Posterior cingulate gyrus (tissue), 11 donors: ENCODE measurements at regions not wholly inside any gene's neighbourhood (a gene's known extent, or its start where the extent isn't known, plus 50 kb on each side); places are given as distances from the start of the nearest gene placed in this dataset.
"Not testable (repeated sequence)": the region's sequence is repeated elsewhere in the genome, so short reads cannot be mapped to it uniquely, and the experiment has no call there.

Source experiments
- DNase-seq, 10 donors: peaks; one replicate each; pipeline versions ENCODE4 v3.0.0 to v3.0.0-alpha.2; 2020 to 2021; ENCODE audit warnings: mixed read lengths in 3 of 10
- intact Hi-C: fragments of 100-400 bp; cut with DNase I; formaldehyde crosslinking; loops from one replicate; pipeline ENCODE4 v1.15.1; 2023

- intact Hi-C loops, result no loop called here
- no peak for DNase-seq
Measured at GRCh38 chr5:2109566-2109965, 226.8 kb upstream of the IRX4 start.

GRCh38 chr5:2106721-2107120 lies 224.0 kb upstream of the IRX4 start:
- no peak for DNase-seq
- intact Hi-C loops, result no loop called here

GRCh38 chr5:2105141-2105540 lies 222.4 kb upstream of the IRX4 start:
- intact Hi-C loops, result no loop called here
- peak in 2 of 10 donors; percentile 62 to 72 for DNase-seq

DNA sequence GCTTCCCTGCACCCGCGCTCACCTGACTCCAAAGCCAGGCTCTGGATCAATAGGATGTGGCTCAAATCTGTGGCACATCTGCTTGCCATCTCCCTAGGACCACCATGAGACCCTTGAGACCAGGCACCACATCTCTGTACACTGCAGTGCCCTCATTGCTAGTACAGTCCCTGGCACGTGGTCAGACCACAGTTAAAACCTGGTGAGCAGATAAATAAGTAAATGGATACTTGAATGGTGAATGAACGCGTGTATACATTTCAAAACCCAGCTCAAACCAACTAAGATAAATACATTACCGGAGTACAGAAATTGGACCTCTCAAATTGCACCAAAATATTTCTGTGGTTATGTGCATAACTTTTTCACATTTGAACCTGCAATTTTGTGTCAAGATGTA lies 221.2 kb upstream of the IRX4 start:
- no peak for DNase-seq
- intact Hi-C loops, result no loop called here

DNA sequence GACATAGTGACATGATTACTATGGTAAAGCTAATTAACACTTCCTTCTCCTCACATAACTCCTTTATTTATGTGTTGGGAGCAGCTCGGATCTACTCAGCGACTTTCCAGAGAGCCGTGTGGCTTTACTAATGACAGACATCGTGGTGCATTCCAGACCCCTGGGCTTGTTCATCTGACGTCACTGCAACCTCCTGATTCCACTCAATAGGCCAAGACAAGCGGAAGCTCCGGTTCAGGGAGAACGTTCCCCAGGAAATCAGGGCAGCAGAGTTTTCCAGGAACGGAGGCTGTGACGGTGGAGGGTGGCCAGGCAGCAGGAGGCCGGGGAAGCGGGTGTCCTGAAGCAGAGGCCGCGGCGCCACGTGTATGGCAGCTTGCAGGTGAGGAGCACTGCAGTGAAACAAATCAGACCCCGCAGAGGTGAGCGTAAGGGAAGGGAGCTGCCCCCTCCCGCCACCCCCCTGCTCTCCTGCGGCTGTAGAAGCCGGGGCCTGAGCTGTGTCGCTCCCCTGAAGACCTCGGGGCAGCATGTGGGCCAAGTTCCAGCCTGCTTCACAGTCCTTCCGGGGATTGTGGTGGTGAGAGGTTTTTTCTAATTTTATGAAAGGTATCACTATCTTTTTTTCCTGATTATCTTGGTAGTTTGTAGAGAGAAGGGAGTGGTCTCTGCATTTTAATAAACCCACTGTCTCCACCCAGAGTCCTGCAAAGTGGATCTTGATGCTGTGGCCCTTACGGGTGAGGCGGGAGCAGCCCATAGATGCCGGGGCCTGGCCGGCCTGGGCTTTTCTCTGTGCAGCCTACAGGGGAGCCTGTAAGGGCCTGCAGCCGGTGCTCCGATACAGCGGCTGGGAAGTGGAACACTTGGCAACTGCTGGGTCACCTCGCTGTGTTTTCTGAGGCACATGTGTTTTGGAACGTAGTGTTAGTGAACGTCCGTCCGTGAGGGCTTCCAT lies 220.4 kb upstream of the IRX4 start:
- intact Hi-C loops, result no loop called here
- peak in 2 of 10 donors; percentile 64 to 68 for DNase-seq

DNA sequence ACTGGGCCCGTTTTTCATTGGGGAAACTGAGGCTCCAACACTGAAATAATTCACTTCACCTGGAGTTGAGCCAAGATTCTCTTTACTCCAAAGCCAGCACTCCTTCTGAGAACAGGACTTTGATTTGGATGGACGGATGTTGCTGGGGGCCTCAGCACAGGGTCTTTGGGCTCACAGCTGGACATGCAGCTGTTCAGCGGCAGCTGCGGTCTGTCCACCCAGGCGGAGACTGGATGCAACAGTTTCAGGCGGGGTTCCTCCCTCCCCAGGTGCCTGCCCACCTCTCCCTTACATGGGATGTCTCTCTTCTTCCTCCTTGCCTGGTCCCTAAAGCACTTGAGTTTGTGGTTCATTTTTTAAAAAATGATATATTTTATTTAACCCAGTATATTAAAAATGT lies 219.0 kb upstream of the IRX4 start:
- intact Hi-C loops, result no loop called here
- peak in 1 of 10 donors; percentile 66 for DNase-seq

- peak in 1 of 10 donors; percentile 41 for DNase-seq
- intact Hi-C loops, result no loop called here
Measured at GRCh38 chr5:2096887-2097505, 214.3 kb upstream of the IRX4 start.

DNA sequence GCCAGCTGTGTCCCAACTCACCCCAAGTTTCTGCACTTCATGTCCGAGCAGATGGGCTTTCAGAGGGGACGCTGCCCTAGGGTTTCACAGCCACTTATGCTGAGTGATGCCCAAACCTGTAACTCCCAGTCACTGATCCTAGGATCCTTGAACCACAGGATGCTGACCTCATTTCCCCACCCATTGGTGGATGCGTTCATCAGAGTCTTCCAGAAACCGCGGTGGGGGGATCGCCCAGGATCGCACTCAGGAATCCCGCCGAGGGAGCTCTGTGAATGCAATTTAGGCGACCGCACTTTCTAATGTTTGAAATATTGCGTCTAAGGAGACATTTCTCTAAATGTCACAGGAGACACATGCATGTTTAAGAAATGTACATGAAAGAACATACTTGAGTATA lies 212.3 kb upstream of the IRX4 start:
- intact Hi-C loops, result no loop called here

DNA sequence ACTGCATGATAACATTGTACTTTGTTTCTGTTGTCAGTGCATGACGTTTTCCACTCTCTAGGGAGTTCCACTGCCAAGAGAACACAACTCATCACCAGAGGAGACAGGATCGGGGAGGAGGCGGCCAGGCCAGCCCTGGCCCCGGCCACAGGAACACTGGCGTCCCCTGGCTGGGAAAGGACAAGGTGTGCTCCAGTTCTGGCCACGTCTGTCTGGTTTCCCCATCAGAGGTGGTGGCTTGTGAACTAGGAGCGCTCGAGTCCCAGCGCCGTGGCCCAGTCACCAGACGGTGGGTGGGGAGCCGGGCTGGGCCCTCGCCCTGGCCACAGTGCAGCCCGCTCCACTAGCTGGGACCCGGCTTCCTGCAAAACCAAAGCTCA lies 211.9 kb upstream of the IRX4 start:
- DNase-seq, result peak in 1 of 10 donors; percentile 81
- intact Hi-C loops, result no loop called here

More for the DNA sequence above, 212.3 kb upstream of the IRX4 start:
- peak in 1 of 10 donors; percentile 50 for DNase-seq

DNA sequence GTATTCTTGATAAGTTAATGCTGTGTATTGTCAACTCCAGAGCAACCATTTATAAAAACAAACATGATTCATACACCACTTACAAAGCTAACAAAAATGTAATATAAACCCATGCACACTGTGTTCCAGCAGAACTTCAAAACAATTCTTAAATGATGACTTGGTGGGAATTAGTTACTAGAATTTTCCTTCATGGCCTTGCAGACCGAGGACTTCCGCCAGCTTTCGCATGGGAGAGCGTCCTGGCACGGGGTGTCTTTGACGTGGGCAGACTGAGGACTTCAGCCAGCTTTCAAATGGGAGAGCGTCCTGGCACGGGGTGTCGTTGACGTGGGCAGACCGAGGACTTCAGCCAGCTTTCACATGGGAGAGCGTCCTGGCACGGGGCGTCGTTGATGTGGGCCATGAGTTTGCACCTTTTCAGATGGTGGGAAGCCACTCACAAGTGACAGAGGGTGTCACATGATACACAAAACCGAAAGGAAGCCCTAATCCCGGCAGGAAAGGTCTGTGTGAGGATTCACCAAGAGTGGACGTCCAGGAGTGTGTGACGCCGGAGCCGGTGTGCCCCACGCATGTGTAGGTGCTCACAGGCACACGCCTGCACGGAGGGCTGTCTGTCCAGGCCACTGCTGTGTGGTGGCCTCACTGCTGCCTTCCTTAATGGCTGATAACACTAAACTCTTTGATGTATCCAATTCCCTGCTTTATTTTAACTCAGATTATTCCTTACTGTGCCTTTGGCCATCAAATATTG lies 211.3 kb upstream of the IRX4 start:
- intact Hi-C loops, result no loop called here
- peak in 1 of 10 donors; percentile 82 for DNase-seq

DNA sequence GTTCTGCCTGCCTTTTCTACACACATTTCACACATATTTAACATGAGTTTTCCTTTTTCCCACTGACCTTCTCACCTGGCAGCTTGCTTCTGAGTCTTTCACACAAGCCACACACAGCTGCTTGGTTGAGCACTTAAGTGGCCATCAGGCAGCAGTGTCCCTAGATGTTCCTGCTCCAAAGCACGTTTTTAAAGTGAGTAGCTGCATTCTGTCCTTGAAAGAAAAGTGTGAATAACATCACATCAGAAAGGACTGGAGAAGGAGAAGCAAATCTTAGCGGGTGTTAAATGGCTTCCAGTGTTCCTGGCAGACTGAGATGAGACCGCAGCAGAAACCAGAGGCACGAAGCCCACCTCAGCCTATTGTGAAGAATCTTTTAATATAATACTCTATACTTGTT lies 209.2 kb upstream of the IRX4 start:
- intact Hi-C loops, result no loop called here
- DNase-seq, result no peak

DNA sequence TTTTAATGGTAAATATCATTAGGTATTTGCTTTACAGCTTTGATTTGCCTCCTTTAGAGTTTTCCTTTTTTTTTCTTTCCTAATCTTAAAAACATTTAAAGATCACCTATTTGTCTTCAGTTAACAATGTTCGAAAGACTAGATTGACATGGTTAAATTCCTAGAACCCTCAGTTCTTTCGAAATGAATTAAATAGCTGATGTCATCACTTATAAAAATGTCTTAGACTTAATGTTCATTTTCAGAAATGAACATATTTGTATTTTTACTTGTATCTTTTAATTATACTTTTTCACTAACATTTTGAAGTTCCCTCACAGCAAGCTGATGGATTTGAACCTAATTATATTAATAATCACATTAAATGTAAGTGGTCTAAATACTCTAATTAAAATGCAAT lies 205.3 kb upstream of the IRX4 start:
- no peak for DNase-seq
- intact Hi-C loops, result no loop called here

DNA sequence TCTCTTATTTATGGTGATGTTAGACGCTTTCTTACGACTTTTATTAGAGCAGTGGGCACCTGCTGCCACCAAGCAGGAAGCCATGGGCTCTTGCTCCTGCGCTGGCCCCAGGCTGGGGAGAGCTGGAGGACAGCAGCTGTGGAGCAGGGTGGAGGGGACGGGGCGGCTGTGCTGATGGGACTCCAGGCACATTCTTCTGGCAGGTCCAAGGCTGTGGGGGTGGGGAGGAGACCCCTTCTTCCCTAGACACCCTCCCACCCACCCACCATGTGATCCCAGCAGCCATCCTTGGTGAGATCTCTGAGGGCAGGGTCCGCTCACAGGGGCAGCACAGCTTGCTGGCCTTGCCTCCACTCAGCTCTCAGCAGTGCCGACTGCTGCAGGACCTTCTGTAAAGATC lies 192.6 kb upstream of the IRX4 start:
- DNase-seq, result no peak
- intact Hi-C loops, result no loop called here

DNA sequence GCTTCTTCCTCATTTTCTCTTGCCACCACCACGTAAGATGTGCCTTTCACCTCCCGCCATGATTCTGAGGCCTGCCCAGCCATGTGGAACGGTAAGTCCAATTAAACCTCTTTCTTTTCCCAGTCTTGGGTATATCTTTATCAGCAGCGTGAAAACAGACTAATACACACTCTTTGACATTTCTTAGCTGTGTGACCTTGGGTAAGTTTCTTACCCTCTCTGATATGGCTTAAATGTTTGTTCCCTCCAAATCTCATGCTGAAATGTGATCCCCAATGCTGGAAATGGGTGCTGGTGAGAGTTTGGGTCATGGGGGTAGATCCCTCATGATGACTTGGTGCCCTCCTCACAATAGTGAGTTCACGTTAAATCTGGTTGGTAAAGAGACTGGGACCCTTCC lies 188.8 kb upstream of the IRX4 start:
- intact Hi-C loops, result no loop called here
- DNase-seq, result no peak

DNA sequence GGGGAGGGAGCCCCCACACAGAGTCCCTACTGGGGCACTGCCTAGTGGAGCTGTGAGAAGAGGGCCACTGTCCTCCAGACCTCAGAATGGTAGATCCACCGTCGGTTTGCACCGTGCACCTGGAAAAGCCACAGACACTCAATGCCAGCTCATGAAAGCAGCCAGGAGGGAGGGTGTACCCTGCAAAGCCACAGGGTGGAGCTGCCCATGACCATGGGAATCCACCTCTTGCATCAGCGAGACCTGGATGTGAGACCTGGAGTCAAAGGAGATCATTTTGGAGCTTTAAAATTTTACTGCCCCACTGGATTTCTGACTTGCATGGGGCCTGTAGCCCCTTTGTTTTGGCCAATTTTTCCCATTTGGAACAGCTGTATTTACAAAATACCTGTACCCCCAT lies 188.1 kb upstream of the IRX4 start:
- intact Hi-C loops, DNase-seq: not testable (repeated sequence)

DNA sequence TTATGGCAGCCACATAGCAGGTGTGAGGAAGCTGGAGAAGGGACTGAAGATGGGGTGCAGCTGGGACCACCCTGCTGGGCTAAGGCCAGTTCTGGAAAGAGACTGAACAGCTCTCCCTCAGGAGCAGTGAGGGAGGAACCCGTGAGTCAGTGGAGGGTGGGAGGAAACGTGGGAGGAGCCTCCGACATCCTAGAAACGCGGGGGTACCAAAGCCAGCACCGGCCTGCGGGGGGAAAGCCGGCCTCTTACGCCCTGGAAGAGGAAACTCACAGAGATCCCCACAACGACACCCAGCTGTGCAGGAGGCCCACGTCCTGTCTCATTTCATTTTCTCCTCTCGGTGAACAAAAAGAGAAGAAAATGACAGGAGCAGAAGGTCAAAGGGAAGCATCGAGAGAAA lies 185.8 kb upstream of the IRX4 start:
- intact Hi-C loops, result no loop called here
- DNase-seq, result no peak

GRCh38 chr5:2066373-2066772 lies 183.6 kb upstream of the IRX4 start:
- intact Hi-C loops, result no loop called here
- DNase-seq, result peak in 1 of 10 donors; percentile 80

- intact Hi-C loops, result not testable (repeated sequence)
Measured at GRCh38 chr5:2063380-2063779, 180.7 kb upstream of the IRX4 start.

DNA sequence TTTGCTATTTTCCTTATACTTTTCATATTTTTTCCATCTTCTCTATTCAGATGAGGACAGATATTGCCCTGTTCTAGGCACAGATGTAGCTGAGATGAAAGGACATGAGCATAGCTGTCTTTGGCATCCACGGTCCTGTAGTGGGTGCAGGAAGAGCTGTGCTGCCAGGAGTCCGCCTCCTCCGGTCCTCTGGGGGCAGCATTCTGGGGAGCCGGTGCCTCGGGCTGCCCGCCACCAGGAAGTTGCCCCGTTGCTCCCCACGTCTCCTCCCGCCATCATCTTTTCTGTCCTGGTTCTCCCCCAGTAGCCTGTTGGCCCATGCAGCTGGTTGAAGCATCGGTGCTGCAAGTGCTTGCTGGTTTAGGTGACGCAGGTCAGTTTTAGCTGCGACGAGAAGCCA lies 170.0 kb upstream of the IRX4 start:
- no peak for DNase-seq

More at GRCh38 chr5:2063380-2063779, 180.7 kb upstream of the IRX4 start:
- DNase-seq, result not testable (repeated sequence)

DNA sequence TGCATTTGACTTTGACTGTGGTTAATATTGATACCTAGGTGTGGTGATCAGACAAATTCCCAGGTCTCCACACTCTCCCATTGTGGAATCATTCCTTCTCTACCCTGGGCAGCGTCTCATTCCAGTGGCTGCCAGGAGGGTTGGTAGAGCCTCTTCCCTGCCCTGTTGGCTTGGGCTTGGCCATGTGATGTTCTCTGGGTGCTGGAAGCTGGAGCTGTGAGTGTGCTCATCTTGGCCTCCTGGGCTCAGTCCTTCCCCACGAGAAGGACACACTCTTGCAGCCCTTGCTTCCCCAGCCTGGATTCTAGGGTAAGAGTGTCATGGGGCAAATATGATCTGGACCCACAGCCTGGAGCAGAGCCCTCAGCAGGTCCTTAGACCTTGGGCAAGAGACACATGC lies 167.2 kb upstream of the IRX4 start:
- no peak for DNase-seq
- intact Hi-C loops, result no loop called here

More for the DNA sequence above, 170.0 kb upstream of the IRX4 start:
- intact Hi-C loops, result no loop called here

DNA sequence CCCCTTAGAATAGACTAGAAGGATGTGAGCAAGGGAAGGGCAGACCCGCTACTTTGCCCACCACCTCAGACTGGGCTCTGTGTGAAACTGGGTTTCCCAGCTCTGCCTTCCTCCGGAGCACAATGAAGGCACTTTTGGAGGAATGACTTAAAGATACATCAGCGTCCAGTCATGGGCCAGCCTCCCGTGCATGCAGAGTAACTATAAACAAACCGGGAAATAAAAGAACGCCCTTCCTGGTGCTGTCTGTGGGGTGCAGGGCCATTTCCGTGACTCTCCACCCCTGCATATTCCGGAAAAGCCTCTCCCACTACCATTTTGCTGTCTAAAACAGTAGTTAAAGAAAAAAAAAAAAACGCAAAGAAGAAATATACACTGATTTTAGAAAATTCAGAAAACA lies 165.9 kb upstream of the IRX4 start:
- intact Hi-C loops, result no loop called here
- DNase-seq, result no peak
